Retina (tissue), 1 donor: ENCODE measurements at regions not wholly inside any gene's neighbourhood (a gene's known extent, or its start where the extent isn't known, plus 50 kb on each side); places are given as distances from the start of the nearest gene placed in this dataset.
A peak's percentile ranks its signal among the peaks of the same experiment; 100 is the strongest.
"Not testable (repeated sequence)": the region's sequence is repeated elsewhere in the genome, so short reads cannot be mapped to it uniquely, and the experiment has no call there.

Experiments used
- DNase-seq: peaks from one replicate; pipeline ENCODE4 v3.0.0-alpha.2; 2016

- DNase-seq = not testable (repeated sequence)
Observed at GRCh38 chr21:35271344-35272118, 222.4 kb upstream of the RUNX1 start.

- DNase-seq = no peak
Observed at GRCh38 chr21:35268817-35269216, 219.7 kb upstream of the RUNX1 start.

GRCh38 chr21:35268261-35268660, 219.2 kb upstream of the RUNX1 start:
- no peak for DNase-seq

GRCh38 chr21:35266546-35266945, 217.4 kb upstream of the RUNX1 start:
- no peak for DNase-seq

GRCh38 chr21:35265170-35265877, 216.2 kb upstream of the RUNX1 start:
- DNase-seq = no peak

- no peak for DNase-seq
Observed at GRCh38 chr21:35259457-35259856, 210.4 kb upstream of the RUNX1 start.

GRCh38 chr21:35258521-35258920, 209.4 kb upstream of the RUNX1 start:
- no peak for DNase-seq

- no peak for DNase-seq
Observed at GRCh38 chr21:35257413-35257812, 208.3 kb upstream of the RUNX1 start.

- DNase-seq = peak; percentile 39
Observed at GRCh38 chr21:35256468-35256988, 207.4 kb upstream of the RUNX1 start.

- no peak for DNase-seq
Observed at GRCh38 chr21:35254765-35255138, 205.7 kb upstream of the RUNX1 start.

- DNase-seq = no peak
Observed at GRCh38 chr21:35254006-35254764, 205.1 kb upstream of the RUNX1 start.

- DNase-seq = no peak
Observed at GRCh38 chr21:35252831-35253230, 203.7 kb upstream of the RUNX1 start.

- no peak for DNase-seq
Observed at GRCh38 chr21:35249636-35250035, 200.5 kb upstream of the RUNX1 start.

- no peak for DNase-seq
Observed at GRCh38 chr21:35245879-35246278, 196.8 kb upstream of the RUNX1 start.

GRCh38 chr21:35244514-35244913, 195.4 kb upstream of the RUNX1 start:
- DNase-seq = no peak

- DNase-seq = no peak
Observed at GRCh38 chr21:35243171-35243570, 194.1 kb upstream of the RUNX1 start.

GRCh38 chr21:35239811-35240219, 190.7 kb upstream of the RUNX1 start:
- DNase-seq = peak; percentile 87

- no peak for DNase-seq
Observed at GRCh38 chr21:35238119-35238518, 189.0 kb upstream of the RUNX1 start.

GRCh38 chr21:35237287-35237686, 188.2 kb upstream of the RUNX1 start:
- DNase-seq = no peak

GRCh38 chr21:35236090-35236489, 187.0 kb upstream of the RUNX1 start:
- DNase-seq = no peak

GRCh38 chr21:35234725-35235124, 185.6 kb upstream of the RUNX1 start:
- no peak for DNase-seq

- no peak for DNase-seq
Observed at GRCh38 chr21:35233756-35234155, 184.7 kb upstream of the RUNX1 start.

GRCh38 chr21:35232545-35233176, 183.6 kb upstream of the RUNX1 start:
- DNase-seq = no peak
